Endodermal cell (in vitro differentiated cells): ENCODE measurements at regions not wholly inside any gene's neighbourhood (a gene's known extent, or its start where the extent isn't known, plus 50 kb on each side); places are given as distances from the start of the nearest gene placed in this dataset.

ENCODE experiments used
- DNase-seq: peaks from one replicate; pipeline ENCODE4 v3.0.0-alpha.2; 2017
- H3K27ac ChIP-seq: 2 replicates; pipeline ENCODE4 v1.5.1; 2013; ENCODE audit warnings: mild to moderate bottlenecking, low read depth, low read length, moderate library complexity
- H3K27me3 ChIP-seq: 2 replicates; pipeline ENCODE4 v1.6.1; 2013; ENCODE audit warnings: mild to moderate bottlenecking, low read length, moderate library complexity; ENCODE audit not compliant: insufficient read depth, control insufficient read depth, poor library complexity, severe bottlenecking
- H3K36me3 ChIP-seq: 2 replicates; pipeline ENCODE4 v1.7.0; 2013; ENCODE audit warnings: mild to moderate bottlenecking, low read length, moderate library complexity; ENCODE audit not compliant: control insufficient read depth, insufficient read depth
- H3K4me1 ChIP-seq: one replicate; pipeline ENCODE4 v1.7.0; 2013; ENCODE audit warnings: low read length; ENCODE audit not compliant: control insufficient read depth, insufficient read depth
- H3K4me3 ChIP-seq: 2 replicates; pipeline ENCODE4 v1.5.1; 2013; ENCODE audit warnings: mild to moderate bottlenecking, low read length, moderate library complexity
- H3K9ac ChIP-seq: 2 replicates; pipeline ENCODE4 v1.6.1; 2013; ENCODE audit warnings: mild to moderate bottlenecking, low read length, moderate library complexity; ENCODE audit not compliant: poor library complexity, severe bottlenecking; ENCODE audit errors: extremely low read depth
- H3K9me3 ChIP-seq: 2 replicates; pipeline ENCODE4 v1.6.1; 2013; ENCODE audit warnings: mild to moderate bottlenecking, low read length, moderate library complexity; ENCODE audit not compliant: control insufficient read depth
- H3K27ac Mint-ChIP-seq: 2 replicates; pipeline ENCODE4 v1.8.0; 2020; ENCODE audit warnings: mixed read lengths
- H3K27me3 Mint-ChIP-seq: 2 replicates; pipeline ENCODE4 v1.8.0; 2021; ENCODE audit warnings: mild to moderate bottlenecking, mixed read lengths; ENCODE audit not compliant: insufficient read depth
- H3K36me3 Mint-ChIP-seq: 2 replicates; pipeline ENCODE4 v1.8.0; 2020; ENCODE audit warnings: low read depth, mixed read lengths
- H3K4me1 Mint-ChIP-seq: 2 replicates; pipeline ENCODE4 v1.8.0; 2020; ENCODE audit warnings: mixed read lengths
- H3K4me3 Mint-ChIP-seq: 2 replicates; pipeline ENCODE4 v1.8.0; 2020; ENCODE audit warnings: mild to moderate bottlenecking, moderate library complexity, mixed read lengths
- H3K9me3 Mint-ChIP-seq: 2 replicates; pipeline ENCODE4 v1.8.0; 2020; ENCODE audit warnings: mild to moderate bottlenecking, mixed read lengths
- WGBS, 2 experiments: methylation state at CpG; one replicate each; pipeline versions ENCODE4 v1.1.5 to v1.1.7; 2013; ENCODE audit warnings: missing lambda C conversion rate in 2 of 2, mixed read lengths in 1 of 2; ENCODE audit not compliant: insufficient coverage in 1 of 2, insufficient read length in 1 of 2; 5-methylcytosine and 5-hydroxymethylcytosine counted together
- TF ChIP-seq, protein P1 (sequence below): fragments of 200-600 bp; sonication (generic); conservative IDR thresholded peaks from 2 replicates; pipeline ENCODE4 v1.5.0; 2021; ENCODE audit warnings: antibody characterized with exemption, mild to moderate bottlenecking

DNA sequence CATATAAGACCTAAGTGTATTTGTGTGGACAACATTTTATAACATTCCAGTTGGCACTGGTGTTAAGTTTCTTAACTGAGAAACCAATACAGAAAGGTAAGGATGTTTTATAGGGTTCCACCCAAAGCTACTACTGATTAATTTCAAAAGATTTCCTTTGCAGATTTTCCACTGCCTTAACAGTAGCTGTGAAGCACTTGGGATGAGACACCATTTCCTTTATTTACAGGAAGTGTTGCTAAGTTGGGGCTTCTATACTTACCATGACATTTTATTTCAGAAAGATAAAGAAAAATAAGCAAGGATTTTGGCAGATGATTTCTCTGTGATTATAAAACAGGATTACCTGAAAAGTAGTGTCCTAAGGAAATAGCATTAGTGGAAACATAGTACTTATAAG lies 234.3 kb downstream of the CALCRL start:
- Mint-ChIP-seq H3K36me3 (no peaks in the 10 kb centered on the region), H3K9me3 (no peaks in the 10 kb centered on the region), H3K4me3 (no peak overlapping the region), H3K27me3 (no peaks in the 10 kb centered on the region), H3K27ac (no peak overlapping the region), H3K4me1 (no peaks in the 10 kb centered on the region)
- Histone ChIP-seq H3K36me3 (no peaks in the 10 kb centered on the region), H3K9ac (no peak overlapping the region), H3K4me3 (no peak overlapping the region), H3K27ac (no peak overlapping the region), H3K4me1 (no peaks in the 10 kb centered on the region), H3K27me3 (no peaks in the 10 kb centered on the region), H3K9me3 (no peaks in the 10 kb centered on the region)
- DNase-seq = no peak
- TF ChIP-seq, protein P1, sequence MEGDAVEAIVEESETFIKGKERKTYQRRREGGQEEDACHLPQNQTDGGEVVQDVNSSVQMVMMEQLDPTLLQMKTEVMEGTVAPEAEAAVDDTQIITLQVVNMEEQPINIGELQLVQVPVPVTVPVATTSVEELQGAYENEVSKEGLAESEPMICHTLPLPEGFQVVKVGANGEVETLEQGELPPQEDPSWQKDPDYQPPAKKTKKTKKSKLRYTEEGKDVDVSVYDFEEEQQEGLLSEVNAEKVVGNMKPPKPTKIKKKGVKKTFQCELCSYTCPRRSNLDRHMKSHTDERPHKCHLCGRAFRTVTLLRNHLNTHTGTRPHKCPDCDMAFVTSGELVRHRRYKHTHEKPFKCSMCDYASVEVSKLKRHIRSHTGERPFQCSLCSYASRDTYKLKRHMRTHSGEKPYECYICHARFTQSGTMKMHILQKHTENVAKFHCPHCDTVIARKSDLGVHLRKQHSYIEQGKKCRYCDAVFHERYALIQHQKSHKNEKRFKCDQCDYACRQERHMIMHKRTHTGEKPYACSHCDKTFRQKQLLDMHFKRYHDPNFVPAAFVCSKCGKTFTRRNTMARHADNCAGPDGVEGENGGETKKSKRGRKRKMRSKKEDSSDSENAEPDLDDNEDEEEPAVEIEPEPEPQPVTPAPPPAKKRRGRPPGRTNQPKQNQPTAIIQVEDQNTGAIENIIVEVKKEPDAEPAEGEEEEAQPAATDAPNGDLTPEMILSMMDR = no peak

DNA sequence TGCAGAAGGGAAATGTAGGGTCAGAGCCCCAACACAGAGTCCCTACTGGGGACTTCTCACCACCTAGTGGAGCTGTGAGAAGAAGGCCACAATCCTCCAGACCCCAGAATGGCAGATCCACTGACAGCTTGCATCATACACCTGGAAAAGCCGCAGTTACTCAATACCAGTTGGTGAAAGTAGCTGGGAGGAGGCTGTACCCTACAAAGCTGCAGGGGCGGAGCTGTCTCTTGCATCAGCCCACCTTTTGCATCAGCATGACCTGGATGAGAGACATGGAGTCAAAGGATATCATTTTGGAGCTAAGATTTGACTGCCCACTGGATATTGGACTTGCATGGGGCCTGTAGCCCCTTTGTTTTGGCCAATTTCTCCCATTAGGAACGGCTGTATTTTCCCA lies 237.3 kb downstream of the CALCRL start:
- no peak for DNase-seq
- Mint-ChIP-seq H3K9me3 (no peaks in the 10 kb centered on the region), H3K27ac (no peak overlapping the region), H3K36me3 (no peaks in the 10 kb centered on the region), H3K4me1 (no peaks in the 10 kb centered on the region), H3K4me3 (no peak overlapping the region), H3K27me3 (no peaks in the 10 kb centered on the region)
- H3K36me3 ChIP-seq = no peaks in the 10 kb centered on the region
- 83 to 92% methylated on average over 2 to 3 of the region's 3 CpGs for WGBS, 2 experiments
- H3K27ac ChIP-seq = no peak overlapping the region
- no peaks in the 10 kb centered on the region for H3K9me3 ChIP-seq
- H3K4me3 ChIP-seq = no peak overlapping the region
- no peaks in the 10 kb centered on the region for H3K27me3 ChIP-seq
- TF ChIP-seq, protein P1 = no peak
- no peaks in the 10 kb centered on the region for H3K4me1 ChIP-seq
- H3K9ac ChIP-seq = no peak overlapping the region

DNA sequence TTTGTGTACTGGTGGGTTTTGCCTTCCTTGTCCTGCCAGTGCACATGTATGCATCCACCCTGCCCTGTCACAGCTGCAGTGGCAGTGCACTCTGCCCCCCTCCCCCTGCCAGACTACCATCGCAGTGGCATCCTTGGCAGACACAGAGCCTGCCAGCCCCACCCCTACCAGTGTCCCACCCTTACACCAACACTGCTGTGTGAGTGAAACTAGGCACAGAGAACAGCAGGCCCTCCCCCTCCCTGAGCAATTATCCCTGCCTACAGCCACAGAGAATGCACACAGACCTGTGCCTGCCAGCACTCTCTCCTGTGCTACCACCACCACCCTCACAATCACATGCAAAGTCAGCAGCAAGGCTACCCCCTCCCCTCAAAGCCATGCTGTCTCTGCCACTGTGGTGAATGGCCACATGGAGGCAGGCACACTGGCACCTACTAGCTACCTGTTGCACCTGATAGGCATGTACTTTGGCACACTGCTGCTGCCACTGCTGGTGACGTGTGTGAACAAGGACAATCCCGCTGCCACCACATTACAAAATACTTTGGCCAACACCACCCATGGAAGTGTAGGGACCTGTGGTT lies 239.8 kb downstream of the CALCRL start:
- DNase-seq = no peak
- Histone ChIP-seq H3K27me3 (no peaks in the 10 kb centered on the region), H3K9me3 (no peaks in the 10 kb centered on the region), H3K36me3 (no peaks in the 10 kb centered on the region), H3K27ac (no peak overlapping the region), H3K4me1 (no peaks in the 10 kb centered on the region), H3K4me3 (no peak overlapping the region), H3K9ac (no peak overlapping the region)
- WGBS, 2 experiments = 95% methylated on average over 3 of the region's 3 CpGs; no CpG with 5 or more reads in 1 of the 2 experiments
- Mint-ChIP-seq H3K4me1 (no peaks in the 10 kb centered on the region), H3K36me3 (no peaks in the 10 kb centered on the region), H3K4me3 (no peak overlapping the region), H3K27ac (no peak overlapping the region), H3K27me3 (no peaks in the 10 kb centered on the region), H3K9me3 (no peaks in the 10 kb centered on the region)
- TF ChIP-seq, protein P1 = no peak
